ENCODE measurements at regions not wholly inside any gene's neighbourhood (a gene's known extent, or its start where the extent isn't known, plus 50 kb on each side); places are given as distances from the start of the nearest gene placed in this dataset.
A peak's percentile ranks its signal among the peaks of the same experiment; 100 is the strongest.
"Not testable (repeated sequence)": the region's sequence is repeated elsewhere in the genome, so short reads cannot be mapped to it uniquely, and the experiment has no call there.

- no peak for DNase-seq (ENCODE audit: low read depth)
These were observed 669.0 kb downstream of the RWDD3 start for GRCh38 chr1:95903060-95903459.

- no peak for DNase-seq (ENCODE audit: low read depth)
These were observed 671.9 kb downstream of the RWDD3 start for GRCh38 chr1:95905818-95906395.

GRCh38 chr1:95911739-95912138 is 677.7 kb downstream of the RWDD3 start:
- DNase-seq (ENCODE audit: low read depth): not testable (repeated sequence)

- no peak for DNase-seq (ENCODE audit: low read depth)
These were observed 682.6 kb downstream of the RWDD3 start for GRCh38 chr1:95916616-95917015.

GRCh38 chr1:95924684-95925083 is 690.7 kb downstream of the RWDD3 start:
- DNase-seq (ENCODE audit: low read depth): no peak

GRCh38 chr1:95926331-95926730 is 692.3 kb downstream of the RWDD3 start:
- no peak for DNase-seq (ENCODE audit: low read depth)

- DNase-seq (ENCODE audit: low read depth): no peak
These were observed 693.1 kb downstream of the RWDD3 start for GRCh38 chr1:95927061-95927460.

- no peak for DNase-seq (ENCODE audit: low read depth)
These were observed 701.7 kb downstream of the RWDD3 start for GRCh38 chr1:95935719-95936118.

- no peak for DNase-seq (ENCODE audit: low read depth)
These were observed 707.2 kb downstream of the RWDD3 start for GRCh38 chr1:95941121-95941798.

GRCh38 chr1:95948023-95948422 is 714.0 kb downstream of the RWDD3 start:
- peak; percentile 56 for DNase-seq (ENCODE audit: low read depth)

- DNase-seq (ENCODE audit: low read depth): peak; percentile 60
These were observed 717.5 kb downstream of the RWDD3 start for GRCh38 chr1:95951371-95952102.

GRCh38 chr1:95953015-95953414 is 719.0 kb downstream of the RWDD3 start:
- no peak for DNase-seq (ENCODE audit: low read depth)

- DNase-seq (ENCODE audit: low read depth): no peak
These were observed 720.6 kb downstream of the RWDD3 start for GRCh38 chr1:95954585-95954984.

GRCh38 chr1:95956215-95956614 is 722.2 kb downstream of the RWDD3 start:
- DNase-seq (ENCODE audit: low read depth): no peak

GRCh38 chr1:95957748-95958147 is 723.7 kb downstream of the RWDD3 start:
- no peak for DNase-seq (ENCODE audit: low read depth)

- DNase-seq (ENCODE audit: low read depth): no peak
These were observed 732.9 kb downstream of the RWDD3 start for GRCh38 chr1:95966866-95967265.

GRCh38 chr1:95974586-95974985 is 740.6 kb downstream of the RWDD3 start:
- no peak for DNase-seq (ENCODE audit: low read depth)

GRCh38 chr1:95982711-95983110 is 738.9 kb upstream of the PTBP2 start:
- DNase-seq (ENCODE audit: low read depth): no peak

- no peak for DNase-seq (ENCODE audit: low read depth)
These were observed 737.8 kb upstream of the PTBP2 start for GRCh38 chr1:95983831-95984230.

- no peak for DNase-seq (ENCODE audit: low read depth)
These were observed 736.7 kb upstream of the PTBP2 start for GRCh38 chr1:95984798-95985374.

- no peak for DNase-seq (ENCODE audit: low read depth)
These were observed 731.6 kb upstream of the PTBP2 start for GRCh38 chr1:95990033-95990432.

GRCh38 chr1:95991787-95992520 is 729.6 kb upstream of the PTBP2 start:
- DNase-seq (ENCODE audit: low read depth): no peak
